Colonic mucosa (tissue), 4 donors: ENCODE measurements at regions not wholly inside any gene's neighbourhood (a gene's known extent, or its start where the extent isn't known, plus 50 kb on each side); places are given as distances from the start of the nearest gene placed in this dataset.

Experiments
- DNase-seq: peaks from one replicate; pipeline ENCODE4 v3.0.0-alpha.2; 2020
- H3K27ac ChIP-seq: fragments of 200-600 bp; one replicate; pipeline ENCODE4 v1.8.0; 2021
- H3K27me3 ChIP-seq: fragments of 200-600 bp; one replicate; pipeline ENCODE4 v1.8.0; 2021
- H3K36me3 ChIP-seq: fragments of 200-600 bp; one replicate; pipeline ENCODE4 v1.8.0; 2021
- H3K4me1 ChIP-seq: fragments of 200-600 bp; one replicate; pipeline ENCODE4 v1.8.0; 2021; ENCODE audit warnings: mild to moderate bottlenecking
- H3K4me3 ChIP-seq: fragments of 200-600 bp; one replicate; pipeline ENCODE4 v1.8.0; 2021
- H3K9ac ChIP-seq, 2 donors: one replicate each; pipeline ENCODE4 v1.7.0; 2013; ENCODE audit warnings: control low read depth in 2 of 2, low read depth in 2 of 2, low read length in 2 of 2
- H3K9me3 ChIP-seq: fragments of 200-600 bp; one replicate; pipeline ENCODE4 v1.8.0; 2021
- CTCF ChIP-seq: fragments of 200-600 bp; IDR thresholded peaks from one replicate; pipeline ENCODE4 v1.8.0; 2022; ENCODE audit warnings: antibody characterized with exemption, mild to moderate bottlenecking
- intact Hi-C: fragments of 100-400 bp; cut with DNase I; formaldehyde crosslinking; loops from one replicate; pipeline ENCODE4 v1.14.1; 2022
- donor health status: healthy.
- donor health status: DM: no; HTN: no; CAD: no.
- donor health status: DM: no; HTN: no; CAD: no.

GRCh38 chr4:34629451-34629850, 1614.9 kb downstream of the ARAP2 start:
- Histone ChIP-seq H3K36me3 (no peaks in the 10 kb centered on the region), H3K4me1 (no peaks in the 10 kb centered on the region), H3K27ac (no peak overlapping the region), H3K9me3 (no peaks in the 10 kb centered on the region), H3K27me3 (no peaks in the 10 kb centered on the region), H3K9ac (no peak overlapping the region), H3K4me3 (no peak overlapping the region)
- no peak for TF ChIP-seq CTCF
- intact Hi-C loops = no loop called here
- DNase-seq = no peak

DNA sequence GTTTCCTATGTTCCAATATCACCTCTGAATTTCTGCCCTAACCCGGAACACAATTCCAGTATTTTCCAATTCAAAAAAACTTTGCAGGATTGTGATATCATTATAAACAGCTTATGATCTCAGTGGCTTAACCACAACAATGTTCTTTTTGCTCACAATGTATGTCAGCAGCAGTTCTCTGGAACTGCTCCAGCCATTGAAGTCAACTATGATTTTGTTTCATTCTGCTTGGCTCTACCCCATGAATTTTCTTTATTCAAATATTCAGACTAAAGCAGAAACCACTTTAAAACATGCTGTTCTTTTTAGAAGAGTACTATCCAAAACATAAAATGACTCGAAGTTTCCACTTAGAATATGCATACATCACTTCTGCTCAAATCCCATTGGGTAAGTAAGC, 1611.1 kb downstream of the ARAP2 start:
- no peak for DNase-seq

GRCh38 chr4:34636623-34637022, 1607.7 kb downstream of the ARAP2 start:
- H3K4me1 ChIP-seq = no peaks in the 10 kb centered on the region
- no peaks in the 10 kb centered on the region for H3K9me3 ChIP-seq
- no peaks in the 10 kb centered on the region for H3K36me3 ChIP-seq
- no peak for DNase-seq
- no peaks in the 10 kb centered on the region for H3K27me3 ChIP-seq
- TF ChIP-seq CTCF = no peak
- H3K27ac ChIP-seq = no peak overlapping the region
- no peak overlapping the region for H3K9ac ChIP-seq
- intact Hi-C loops = no loop called here
- no peak overlapping the region for H3K4me3 ChIP-seq

More for the DNA sequence above, 1611.1 kb downstream of the ARAP2 start:
- Histone ChIP-seq H3K9ac (no peak overlapping the region), H3K27me3 (no peaks in the 10 kb centered on the region), H3K4me3 (no peak overlapping the region), H3K36me3 (no peaks in the 10 kb centered on the region), H3K27ac (no peak overlapping the region), H3K4me1 (no peaks in the 10 kb centered on the region), H3K9me3 (no peaks in the 10 kb centered on the region)
- intact Hi-C loops = no loop called here
- TF ChIP-seq CTCF = no peak

- H3K4me3 ChIP-seq = no peak overlapping the region
- no peak for DNase-seq
- intact Hi-C loops = no loop called here
- H3K9me3 ChIP-seq = no peaks in the 10 kb centered on the region
- no peaks in the 10 kb centered on the region for H3K4me1 ChIP-seq
- no peaks in the 10 kb centered on the region for H3K36me3 ChIP-seq
- TF ChIP-seq CTCF = no peak
- H3K9ac ChIP-seq = no peak overlapping the region
- H3K27ac ChIP-seq = no peak overlapping the region
- no peaks in the 10 kb centered on the region for H3K27me3 ChIP-seq
Observed at GRCh38 chr4:34643476-34643875, 1600.8 kb downstream of the ARAP2 start.

GRCh38 chr4:34644579-34645115, 1599.7 kb downstream of the ARAP2 start:
- Histone ChIP-seq H3K9me3 (no peaks in the 10 kb centered on the region), H3K36me3 (no peaks in the 10 kb centered on the region), H3K4me3 (no peak overlapping the region), H3K27me3 (no peaks in the 10 kb centered on the region), H3K9ac (no peak overlapping the region), H3K4me1 (no peaks in the 10 kb centered on the region), H3K27ac (no peak overlapping the region)
- intact Hi-C loops = no loop called here
- DNase-seq = no peak
- TF ChIP-seq CTCF = no peak
